Fibroblast of mammary gland (primary cell): ENCODE measurements at regions not wholly inside any gene's neighbourhood (a gene's known extent, or its start where the extent isn't known, plus 50 kb on each side); places are given as distances from the start of the nearest gene placed in this dataset.

ENCODE experiments used
- DNase-seq: peaks from one replicate; pipeline ENCODE4 v3.0.0-alpha.2; 2010; ENCODE audit warnings: low read depth
- H3K4me3 ChIP-seq: 2 replicates; pipeline ENCODE4 v1.5.1; 2011; ENCODE audit warnings: low read depth, mild to moderate bottlenecking, low read length, moderate library complexity; ENCODE audit not compliant: control insufficient read depth
- TF ChIP-seq, protein P1 (sequence below): conservative IDR thresholded peaks from 2 replicates; pipeline ENCODE4 v1.5.1; 2011; ENCODE audit warnings: low read depth, low read length, inconsistent platforms; ENCODE audit not compliant: control insufficient read depth, insufficient read depth

DNA sequence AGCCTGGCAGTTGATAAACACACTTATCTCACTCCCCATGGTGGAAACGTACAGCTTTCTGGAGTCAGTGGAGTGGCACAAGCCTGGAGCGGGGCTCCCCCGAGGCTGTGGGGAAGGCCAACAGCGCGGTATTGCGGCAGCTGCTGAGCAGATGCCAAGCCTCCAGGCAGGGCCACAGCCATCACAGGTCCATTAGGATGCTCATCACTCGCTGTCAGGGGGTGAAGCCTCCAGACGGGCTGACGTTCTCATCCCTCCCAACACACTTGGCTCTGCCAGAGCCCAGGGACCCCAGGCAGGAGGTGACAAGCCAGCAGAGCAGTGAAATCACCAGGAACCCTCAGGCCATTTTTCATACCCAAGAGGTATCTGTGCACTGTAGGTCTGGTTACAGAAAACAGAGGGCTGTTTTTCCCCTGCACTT, 529.2 kb upstream of the KLHL29 start:
- TF ChIP-seq, protein P1, sequence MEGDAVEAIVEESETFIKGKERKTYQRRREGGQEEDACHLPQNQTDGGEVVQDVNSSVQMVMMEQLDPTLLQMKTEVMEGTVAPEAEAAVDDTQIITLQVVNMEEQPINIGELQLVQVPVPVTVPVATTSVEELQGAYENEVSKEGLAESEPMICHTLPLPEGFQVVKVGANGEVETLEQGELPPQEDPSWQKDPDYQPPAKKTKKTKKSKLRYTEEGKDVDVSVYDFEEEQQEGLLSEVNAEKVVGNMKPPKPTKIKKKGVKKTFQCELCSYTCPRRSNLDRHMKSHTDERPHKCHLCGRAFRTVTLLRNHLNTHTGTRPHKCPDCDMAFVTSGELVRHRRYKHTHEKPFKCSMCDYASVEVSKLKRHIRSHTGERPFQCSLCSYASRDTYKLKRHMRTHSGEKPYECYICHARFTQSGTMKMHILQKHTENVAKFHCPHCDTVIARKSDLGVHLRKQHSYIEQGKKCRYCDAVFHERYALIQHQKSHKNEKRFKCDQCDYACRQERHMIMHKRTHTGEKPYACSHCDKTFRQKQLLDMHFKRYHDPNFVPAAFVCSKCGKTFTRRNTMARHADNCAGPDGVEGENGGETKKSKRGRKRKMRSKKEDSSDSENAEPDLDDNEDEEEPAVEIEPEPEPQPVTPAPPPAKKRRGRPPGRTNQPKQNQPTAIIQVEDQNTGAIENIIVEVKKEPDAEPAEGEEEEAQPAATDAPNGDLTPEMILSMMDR: no peak

DNA sequence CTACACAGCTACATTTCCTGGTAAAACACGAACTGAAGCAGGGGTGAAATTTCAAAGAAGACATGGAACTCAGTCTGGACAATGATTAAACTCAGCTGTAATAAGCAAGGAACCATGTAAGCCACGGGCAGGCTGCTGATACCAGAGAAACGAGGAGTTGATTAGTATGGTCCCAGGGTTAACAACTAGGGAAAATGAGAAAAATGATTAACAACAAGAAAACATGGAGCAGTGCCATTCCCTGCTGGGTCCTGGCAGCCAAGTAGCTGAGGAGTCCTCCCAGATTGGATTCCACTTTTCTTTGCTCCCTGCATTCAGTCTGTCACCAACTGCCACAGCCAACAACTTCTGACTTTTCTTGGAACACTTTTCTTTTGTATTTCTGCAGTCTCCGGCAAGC, 517.0 kb upstream of the KLHL29 start:
- DNase-seq: no peak
- H3K4me3 ChIP-seq: no peak overlapping the region
- TF ChIP-seq, protein P1: no peak

More for the DNA sequence above, 529.2 kb upstream of the KLHL29 start:
- no peak overlapping the region for H3K4me3 ChIP-seq
- DNase-seq: no peak

DNA sequence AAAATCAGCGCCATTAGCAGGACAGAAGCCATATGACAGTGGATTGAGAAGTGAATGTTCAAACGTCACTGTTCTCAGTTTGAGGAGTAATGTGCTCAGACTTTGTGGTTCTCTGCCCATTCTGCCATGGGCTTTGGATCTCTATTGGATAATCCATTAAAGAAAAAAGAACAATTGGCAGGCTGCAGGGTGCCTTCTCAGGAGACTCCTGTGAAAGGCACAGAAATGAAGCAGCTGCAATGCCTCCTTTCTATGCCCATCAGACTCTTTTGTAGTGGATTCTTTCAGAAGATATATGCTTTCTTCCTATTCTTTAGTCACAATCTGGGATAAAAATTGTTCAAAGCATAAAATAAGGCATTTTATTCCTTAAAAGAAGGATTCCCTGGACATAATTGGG, 506.9 kb upstream of the KLHL29 start:
- DNase-seq: no peak
- H3K4me3 ChIP-seq: no peak overlapping the region
- TF ChIP-seq, protein P1: no peak

GRCh38 chr2:22879009-22879863, 505.7 kb upstream of the KLHL29 start:
- DNase-seq: no peak
- TF ChIP-seq, protein P1: no peak
- H3K4me3 ChIP-seq: no peak overlapping the region

- TF ChIP-seq, protein P1: no peak
- no peak overlapping the region for H3K4me3 ChIP-seq
- no peak for DNase-seq
These were observed 504.8 kb upstream of the KLHL29 start for GRCh38 chr2:22880161-22880560.

GRCh38 chr2:22882011-22882410, 503.0 kb upstream of the KLHL29 start:
- H3K4me3 ChIP-seq: no peak overlapping the region
- no peak for DNase-seq
- TF ChIP-seq, protein P1: no peak
